PC-3 (cell line): ENCODE measurements at regions not wholly inside any gene's neighbourhood (a gene's known extent, or its start where the extent isn't known, plus 50 kb on each side); places are given as distances from the start of the nearest gene placed in this dataset.

Source experiments
- EZH2 ChIP-seq: fragments of 300-600 bp; sonication (generic); IDR thresholded peaks from one replicate; pipeline ENCODE4 v1.6.1; 2017; ENCODE audit warnings: antibody characterized with exemption, mild to moderate bottlenecking, low read length; ENCODE audit not compliant: unreplicated experiment
- EZH2phosphoT487 ChIP-seq: fragments of 300-600 bp; sonication (generic); IDR thresholded peaks from 2 replicates; pipeline ENCODE4 v1.6.1; 2018; ENCODE audit warnings: mild to moderate bottlenecking, antibody characterized with exemption, low read length, borderline replicate concordance
- TF ChIP-seq, protein P1 (sequence below): fragments of 300-600 bp; sonication (generic); conservative IDR thresholded peaks from 2 replicates; pipeline ENCODE4 v1.5.1; 2017; ENCODE audit warnings: antibody characterized with exemption, low read depth, mild to moderate bottlenecking, low read length

DNA sequence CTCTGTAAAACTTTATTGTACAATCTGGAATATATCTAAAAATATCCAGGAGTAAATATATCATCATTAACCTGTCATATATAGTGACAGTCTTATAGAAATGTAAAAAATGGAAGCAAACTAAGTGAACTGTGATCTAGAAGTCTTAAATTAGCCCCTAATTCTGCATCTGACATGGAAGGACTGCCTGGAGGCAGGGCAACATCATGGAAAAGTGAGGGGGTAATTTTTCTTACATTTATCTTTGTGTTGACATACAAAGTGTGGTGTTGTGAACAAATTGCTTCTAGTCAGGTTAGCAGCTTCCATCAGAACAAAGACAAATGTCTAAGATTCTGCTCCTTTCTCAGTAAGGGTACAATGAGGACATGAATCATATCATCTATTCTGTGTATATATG, 186.3 kb downstream of the C4orf33 start:
- TF ChIP-seq, protein P1, sequence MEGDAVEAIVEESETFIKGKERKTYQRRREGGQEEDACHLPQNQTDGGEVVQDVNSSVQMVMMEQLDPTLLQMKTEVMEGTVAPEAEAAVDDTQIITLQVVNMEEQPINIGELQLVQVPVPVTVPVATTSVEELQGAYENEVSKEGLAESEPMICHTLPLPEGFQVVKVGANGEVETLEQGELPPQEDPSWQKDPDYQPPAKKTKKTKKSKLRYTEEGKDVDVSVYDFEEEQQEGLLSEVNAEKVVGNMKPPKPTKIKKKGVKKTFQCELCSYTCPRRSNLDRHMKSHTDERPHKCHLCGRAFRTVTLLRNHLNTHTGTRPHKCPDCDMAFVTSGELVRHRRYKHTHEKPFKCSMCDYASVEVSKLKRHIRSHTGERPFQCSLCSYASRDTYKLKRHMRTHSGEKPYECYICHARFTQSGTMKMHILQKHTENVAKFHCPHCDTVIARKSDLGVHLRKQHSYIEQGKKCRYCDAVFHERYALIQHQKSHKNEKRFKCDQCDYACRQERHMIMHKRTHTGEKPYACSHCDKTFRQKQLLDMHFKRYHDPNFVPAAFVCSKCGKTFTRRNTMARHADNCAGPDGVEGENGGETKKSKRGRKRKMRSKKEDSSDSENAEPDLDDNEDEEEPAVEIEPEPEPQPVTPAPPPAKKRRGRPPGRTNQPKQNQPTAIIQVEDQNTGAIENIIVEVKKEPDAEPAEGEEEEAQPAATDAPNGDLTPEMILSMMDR: no peak
- TF ChIP-seq EZH2: no peak
- no peak for TF ChIP-seq EZH2phosphoT487
